Inflammatory macrophage treated with lipopolysaccharide for 1 hour (primary cell): ENCODE measurements at regions not wholly inside any gene's neighbourhood (a gene's known extent, or its start where the extent isn't known, plus 50 kb on each side); places are given as distances from the start of the nearest gene placed in this dataset.
"Not testable (repeated sequence)": the region's sequence is repeated elsewhere in the genome, so short reads cannot be mapped to it uniquely, and the experiment has no call there.

Experiments used
- DNase-seq, 2 donors: peaks; one replicate each; pipeline ENCODE4 v3.0.0-alpha.2; 2020 to 2022

GRCh38 chr20:43836790-43837189 lies 77.9 kb upstream of the TOX2 start:
- no peak for DNase-seq

DNA sequence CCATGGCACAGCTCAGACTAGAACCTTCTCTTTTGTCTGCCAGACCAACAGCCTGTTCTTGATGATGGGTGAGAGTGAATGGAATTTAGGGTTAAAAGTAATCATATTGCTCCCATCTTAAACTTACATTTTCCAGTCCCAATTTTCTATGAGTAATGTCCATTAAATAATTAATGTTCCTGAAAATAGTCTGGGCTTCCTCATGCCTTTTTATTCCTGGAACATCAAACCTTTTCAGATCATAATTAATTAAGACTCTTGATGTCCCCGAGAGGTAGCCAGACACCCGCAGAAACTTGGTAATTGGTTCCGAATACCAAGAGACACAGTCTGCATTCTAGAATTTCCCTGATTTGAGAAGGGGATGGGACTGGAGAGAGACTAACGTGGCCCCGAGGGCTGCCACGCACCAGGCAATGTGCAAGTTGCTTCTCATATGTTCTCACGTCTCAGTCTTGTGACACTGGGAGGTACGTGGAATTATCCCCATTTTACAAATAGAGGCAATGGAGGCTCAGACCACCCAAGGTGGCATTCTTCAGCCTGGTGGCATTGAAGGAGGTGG lies 78.6 kb upstream of the TOX2 start:
- DNase-seq: no peak

DNA sequence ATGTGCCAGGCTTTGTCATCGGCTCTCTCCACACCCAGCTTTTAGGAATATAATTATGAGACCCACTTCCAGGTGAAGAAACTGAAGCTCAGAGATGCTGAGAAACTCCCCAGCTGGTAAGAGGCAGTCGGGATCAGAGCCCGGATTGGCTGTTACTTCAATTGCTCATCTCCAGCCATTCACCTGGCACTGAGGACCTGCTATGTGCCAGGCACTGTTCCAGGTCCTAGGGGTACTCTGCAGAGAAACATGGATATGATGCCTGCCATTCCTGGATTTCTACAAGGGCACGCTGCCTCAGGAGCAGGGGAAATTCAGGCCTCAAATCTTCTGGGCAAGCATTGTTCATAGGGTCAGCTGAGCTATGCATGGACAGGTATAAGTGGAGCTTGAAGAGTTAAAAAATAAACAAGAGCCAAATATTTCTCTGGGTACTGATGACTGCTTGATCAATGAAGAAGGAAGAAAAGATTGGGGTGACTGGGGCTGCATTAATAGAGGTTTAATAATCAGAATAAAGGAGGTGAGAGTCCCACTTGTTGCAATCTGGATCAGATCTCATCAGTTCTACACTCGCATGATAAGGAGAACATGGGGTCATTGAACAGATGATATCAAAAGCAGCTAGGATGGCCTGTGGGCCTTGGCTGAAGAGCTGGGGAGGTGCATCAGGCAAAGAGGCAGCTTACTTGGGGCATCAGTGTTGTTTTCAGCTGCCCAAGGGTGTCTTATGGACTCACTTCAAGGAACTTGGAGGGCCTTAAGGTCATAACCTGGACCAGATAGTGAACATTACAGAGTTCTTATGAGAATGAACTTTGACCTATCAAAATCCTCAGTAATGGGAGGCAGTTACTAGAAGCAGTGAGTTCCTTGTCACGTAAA lies 80.9 kb upstream of the TOX2 start:
- no peak for DNase-seq

DNA sequence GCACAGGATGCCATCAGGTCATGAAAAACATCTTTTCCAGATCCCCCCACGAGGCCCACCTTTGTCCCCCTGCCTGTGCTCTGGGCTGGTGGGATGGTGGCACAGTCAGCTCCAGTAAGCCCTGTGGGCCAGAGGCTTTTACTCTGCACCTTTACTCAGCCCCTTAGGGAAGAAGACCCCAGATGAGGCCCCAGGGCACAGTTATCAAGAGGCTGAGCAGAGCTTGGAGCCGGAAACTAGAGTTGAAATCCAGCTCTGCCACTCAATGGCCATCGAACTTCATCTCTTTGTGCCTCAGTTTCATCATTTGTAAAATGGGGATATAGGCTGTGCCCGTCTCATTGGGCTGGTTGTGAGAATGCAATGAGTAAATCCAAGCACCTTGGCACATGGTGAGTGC lies 81.7 kb upstream of the TOX2 start:
- no peak for DNase-seq

DNA sequence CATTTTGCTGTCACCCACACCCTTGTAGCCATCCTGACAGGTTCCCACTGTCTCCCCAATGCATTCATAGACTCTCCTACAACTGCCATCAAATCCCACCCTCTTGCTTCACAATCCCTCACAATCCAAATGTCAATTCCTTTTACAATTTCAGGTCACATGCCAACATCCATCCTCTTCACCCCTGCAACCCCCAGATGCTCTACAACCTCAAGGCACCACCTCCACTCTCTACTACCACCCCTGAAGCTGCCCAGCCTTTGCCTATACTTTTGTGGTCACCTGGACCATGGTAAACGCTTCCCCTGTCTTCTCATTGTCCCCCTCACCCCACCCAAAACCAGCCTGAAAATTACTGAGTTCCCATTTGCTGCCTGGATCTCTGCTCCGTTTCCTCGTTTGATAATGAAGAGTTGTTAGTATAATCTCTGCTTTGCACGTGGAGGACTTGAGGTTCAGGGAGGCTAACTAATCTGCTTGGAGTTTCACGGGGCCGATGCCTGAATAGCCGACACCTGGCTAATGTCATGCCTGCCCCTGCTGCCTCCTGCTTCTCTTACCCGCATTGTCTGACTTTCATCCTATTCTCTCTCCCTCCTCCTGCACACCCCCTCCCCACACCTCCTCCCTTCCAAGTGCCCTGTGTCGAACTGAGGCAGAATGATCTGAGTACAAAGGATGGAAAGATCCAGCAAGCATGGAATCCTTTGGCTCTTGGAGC lies 82.4 kb upstream of the TOX2 start:
- no peak for DNase-seq

GRCh38 chr20:43831481-43832065 lies 83.1 kb upstream of the TOX2 start:
- DNase-seq: no peak

GRCh38 chr20:43830883-43831282 lies 83.8 kb upstream of the TOX2 start:
- DNase-seq: no peak

DNA sequence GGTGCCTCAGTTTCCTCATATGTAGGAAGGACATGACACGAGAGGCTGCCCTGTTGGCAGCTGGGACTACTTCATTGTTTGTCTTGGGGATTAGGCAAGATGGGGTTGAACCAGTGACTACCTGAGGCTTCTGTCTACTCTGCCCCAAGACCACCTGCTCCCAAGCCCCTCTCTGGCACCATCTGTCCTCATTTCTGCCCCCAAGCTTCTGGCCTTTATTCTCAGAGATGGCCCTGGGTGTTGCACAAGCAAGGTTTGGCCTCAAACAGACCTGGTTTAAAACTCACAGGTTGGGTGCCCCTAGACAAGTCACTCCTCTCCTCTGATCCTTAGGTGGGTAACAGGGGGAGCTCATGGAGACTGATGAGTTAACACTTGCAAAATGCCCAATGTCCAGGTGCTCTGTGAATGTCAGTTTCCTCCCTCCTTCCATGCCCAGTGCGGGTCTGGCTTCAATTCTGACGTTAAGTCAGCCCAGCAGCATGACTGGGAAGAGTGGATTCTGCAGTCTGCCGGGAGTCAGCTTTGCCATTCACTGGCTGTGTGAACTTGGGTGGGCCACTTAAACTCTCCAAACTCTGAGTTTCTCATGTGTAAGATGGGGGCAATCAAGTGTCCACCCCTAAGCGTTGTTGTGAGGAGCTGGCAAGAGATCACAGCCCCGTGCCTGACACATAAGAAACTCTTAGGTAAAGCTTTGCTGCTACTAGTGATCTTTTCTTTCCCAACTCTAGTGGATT lies 84.5 kb upstream of the TOX2 start:
- no peak for DNase-seq

- no peak for DNase-seq
Observed at GRCh38 chr20:43827940-43828562, 86.6 kb upstream of the TOX2 start.

- not testable (repeated sequence) for DNase-seq
Observed at GRCh38 chr20:43826943-43827342, 87.7 kb upstream of the TOX2 start.

- no peak for DNase-seq
Observed at GRCh38 chr20:43825581-43825980, 89.1 kb upstream of the TOX2 start.

DNA sequence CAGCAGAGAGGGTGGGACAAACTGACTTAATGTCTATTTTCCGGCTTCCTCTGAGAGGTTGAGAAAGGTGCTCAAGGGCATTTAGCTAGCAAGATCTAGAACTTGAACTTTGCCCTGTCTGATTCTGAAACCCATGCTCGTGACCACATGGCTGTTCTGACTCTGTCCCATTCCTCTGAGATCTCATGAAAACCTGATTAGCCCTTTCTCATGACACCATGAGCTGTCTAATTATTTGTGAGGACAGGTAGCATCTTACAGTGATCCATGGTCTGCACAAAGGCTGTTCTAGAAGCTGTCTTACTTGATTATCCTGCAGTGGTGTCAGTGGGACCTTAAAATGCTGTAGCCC lies 89.6 kb upstream of the TOX2 start:
- DNase-seq: no peak

GRCh38 chr20:43824309-43825050 lies 90.2 kb upstream of the TOX2 start:
- no peak for DNase-seq

DNA sequence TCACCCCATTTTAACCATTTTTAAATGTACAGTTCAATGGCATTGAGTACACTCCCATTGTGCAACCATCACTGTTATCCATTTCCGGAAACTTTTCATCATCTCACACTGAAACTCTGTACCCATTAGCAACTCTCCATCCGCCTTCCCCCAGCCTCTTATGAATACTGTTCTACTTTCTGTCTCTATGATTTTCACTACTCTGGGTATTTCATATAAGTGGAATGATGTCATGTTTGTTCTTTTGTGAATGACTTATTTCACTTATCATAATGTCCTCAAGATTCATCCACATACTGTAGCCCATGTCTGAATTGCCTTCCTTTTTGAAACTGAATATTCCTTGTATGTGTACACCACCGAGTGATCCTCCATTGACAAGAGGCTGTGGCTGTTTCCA lies 92.9 kb upstream of the TOX2 start:
- no peak for DNase-seq

GRCh38 chr20:43820731-43821330 lies 93.8 kb upstream of the TOX2 start:
- no peak for DNase-seq

DNA sequence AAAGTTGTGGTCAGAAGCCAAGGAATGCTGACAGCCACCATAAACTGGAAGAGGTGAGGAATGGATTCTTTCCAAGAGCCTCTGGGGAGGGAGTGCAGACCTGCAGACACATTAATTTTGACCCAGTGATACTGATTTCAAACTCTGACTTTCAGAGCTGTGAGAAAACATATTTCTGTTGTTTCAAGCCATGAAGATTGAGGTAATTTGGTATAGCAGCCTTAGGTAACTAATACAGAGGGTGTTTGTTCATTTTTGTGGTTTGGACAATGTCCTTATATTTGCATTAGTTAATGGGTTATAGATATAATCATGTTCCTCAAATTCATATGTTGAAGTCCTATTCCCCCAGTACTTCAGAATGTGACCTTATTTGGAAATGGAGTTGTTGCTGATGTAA lies 85.4 kb upstream of the GTSF1L start:
- no peak for DNase-seq

DNA sequence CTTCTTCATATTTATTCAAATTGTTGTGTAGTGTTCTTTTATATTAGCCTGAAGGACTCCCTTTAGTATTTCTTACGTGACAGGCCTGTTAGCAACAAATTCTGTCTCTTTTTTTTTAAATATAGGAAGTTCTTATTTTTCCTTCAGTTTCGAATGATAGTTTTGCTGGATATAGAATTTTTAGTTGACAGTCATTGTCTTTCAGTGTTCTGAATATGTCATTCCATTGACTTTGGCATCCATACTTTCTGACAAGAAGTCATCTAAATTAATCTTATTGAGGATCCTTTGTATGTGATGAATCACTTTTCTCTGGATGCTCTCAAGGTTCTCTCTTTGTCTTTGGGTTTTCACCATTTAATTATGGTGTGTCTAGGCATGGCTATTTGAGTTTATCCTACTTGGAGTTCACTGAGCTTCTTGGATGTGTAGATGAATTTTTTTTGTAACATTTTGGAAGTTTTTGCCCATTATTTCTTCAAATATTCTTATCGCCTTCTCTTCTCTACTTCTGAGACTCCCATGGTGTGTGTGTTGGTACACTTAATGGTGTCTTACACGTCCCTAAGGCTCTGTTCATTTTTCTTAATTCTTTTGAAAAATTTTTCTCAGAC lies 82.5 kb upstream of the GTSF1L start:
- DNase-seq: no peak

- no peak for DNase-seq
Observed at GRCh38 chr20:43804781-43805180, 78.0 kb upstream of the GTSF1L start.

DNA sequence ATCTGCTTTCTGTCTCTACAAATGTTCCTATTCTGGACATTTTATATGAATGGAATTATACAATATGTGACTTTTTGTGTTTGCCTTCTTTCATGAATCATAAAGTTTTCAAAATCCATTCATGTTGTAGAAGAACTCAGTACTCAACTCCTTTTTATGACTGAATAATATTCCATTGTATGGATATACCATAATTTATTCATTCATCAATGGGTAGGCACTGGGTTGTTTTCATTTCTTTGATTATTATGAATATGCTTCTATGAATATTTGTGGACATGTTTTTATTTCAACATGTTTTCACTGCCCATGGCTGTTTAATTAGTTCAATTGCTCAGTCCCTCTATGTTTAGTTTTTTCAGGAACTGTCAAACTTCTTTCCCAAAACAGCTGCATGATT lies 76.5 kb upstream of the GTSF1L start:
- DNase-seq: no peak

- DNase-seq: no peak
Observed at GRCh38 chr20:43800186-43800585, 73.4 kb upstream of the GTSF1L start.

GRCh38 chr20:43799741-43800140 lies 72.9 kb upstream of the GTSF1L start:
- DNase-seq: peak in 1 of 2 donors; percentile 0
